ENCODE measurements at regions not wholly inside any gene's neighbourhood (a gene's known extent, or its start where the extent isn't known, plus 50 kb on each side); places are given as distances from the start of the nearest gene placed in this dataset.

- H3K4me3 ChIP-seq (ENCODE audit: low read depth, low read length), result no peak overlapping the region
- no peak for TF ChIP-seq CTCF (IDR thresholded peaks at IDR 0.05; ENCODE audit: low read depth, low read length)
Observed at GRCh38 chr10:78508955-78509748, 475.5 kb downstream of the RPS24 start.

- TF ChIP-seq CTCF (IDR thresholded peaks at IDR 0.05; ENCODE audit: low read depth, low read length), result no peak
- no peak overlapping the region for H3K4me3 ChIP-seq (ENCODE audit: low read depth, low read length)
Observed at GRCh38 chr10:78510566-78511323, 477.1 kb downstream of the RPS24 start.

- no peak overlapping the region for H3K4me3 ChIP-seq (ENCODE audit: low read depth, low read length)
- TF ChIP-seq CTCF (IDR thresholded peaks at IDR 0.05; ENCODE audit: low read depth, low read length), result no peak
Observed at GRCh38 chr10:78511324-78512204, 477.9 kb downstream of the RPS24 start.

GRCh38 chr10:78512205-78512550, 478.5 kb downstream of the RPS24 start:
- no peak for TF ChIP-seq CTCF (IDR thresholded peaks at IDR 0.05; ENCODE audit: low read depth, low read length)
- no peak overlapping the region for H3K4me3 ChIP-seq (ENCODE audit: low read depth, low read length)

- no peak overlapping the region for H3K4me3 ChIP-seq (ENCODE audit: low read depth, low read length)
- TF ChIP-seq CTCF (IDR thresholded peaks at IDR 0.05; ENCODE audit: low read depth, low read length), result no peak
Observed at GRCh38 chr10:78513330-78513729, 479.7 kb downstream of the RPS24 start.

- no peak for TF ChIP-seq CTCF (IDR thresholded peaks at IDR 0.05; ENCODE audit: low read depth, low read length)
- H3K4me3 ChIP-seq (ENCODE audit: low read depth, low read length), result no peak overlapping the region
Observed at GRCh38 chr10:78513986-78514385, 480.3 kb downstream of the RPS24 start.
